ENCODE measurements at regions not wholly inside any gene's neighbourhood (a gene's known extent, or its start where the extent isn't known, plus 50 kb on each side); places are given as distances from the start of the nearest gene placed in this dataset.

DNA sequence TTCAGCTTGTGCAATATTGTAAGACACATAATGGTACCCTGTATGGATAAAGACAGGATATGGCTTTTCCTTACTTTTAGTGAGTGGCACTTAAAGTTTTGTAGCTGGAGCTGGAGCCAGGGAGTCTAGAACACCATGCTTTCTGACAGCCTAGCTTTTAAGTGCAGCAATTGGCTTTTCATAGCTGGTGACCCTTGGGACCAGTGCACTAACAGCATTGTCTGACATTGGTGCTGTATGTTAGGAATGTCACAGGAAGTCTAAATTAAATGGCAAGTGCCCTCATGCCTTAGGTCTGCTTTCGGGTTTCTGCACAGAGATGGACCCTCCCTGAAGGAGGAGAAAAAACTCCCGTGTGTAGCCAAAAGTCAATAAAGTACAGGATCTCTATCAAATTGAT lies 628.2 kb downstream of the NR2F2 start:
- Histone ChIP-seq H3K4me1 (ENCODE audit: insufficient read depth, insufficient read length) (no peaks in the 10 kb centered on the region), H3K9me3 (ENCODE audit: insufficient read depth, low read length) (no peaks in the 10 kb centered on the region), H3K27me3 (ENCODE audit: insufficient read depth, insufficient read length) (no peaks in the 10 kb centered on the region), H3K36me3 (ENCODE audit: insufficient read depth, insufficient read length, low read length) (no peaks in the 10 kb centered on the region), H3K4me3 (ENCODE audit: insufficient read length, low read depth) (no peak overlapping the region), H3K9ac (ENCODE audit: insufficient read length, low read depth) (no peak overlapping the region)
- TF ChIP-seq SUZ12 (IDR thresholded peaks at IDR 0.05; ENCODE audit: extremely low read depth, insufficient read depth, insufficient read length) = no peak
- TF ChIP-seq YY1 (IDR thresholded peaks at IDR 0.05; ENCODE audit: insufficient read depth, insufficient read length) = no peak
- TF ChIP-seq ZNF274 (IDR thresholded peaks at IDR 0.05; ENCODE audit: low read depth, low read length) = no peak
- no peak for DNase-seq (ENCODE audit: low read depth, low spot score)

GRCh38 chr15:96959501-96959900 lies 629.0 kb downstream of the NR2F2 start:
- no peaks in the 10 kb centered on the region for H3K9me3 ChIP-seq (ENCODE audit: insufficient read depth, low read length)
- no peaks in the 10 kb centered on the region for H3K4me1 ChIP-seq (ENCODE audit: insufficient read depth, insufficient read length)
- no peak for TF ChIP-seq ZNF274 (IDR thresholded peaks at IDR 0.05; ENCODE audit: low read depth, low read length)
- TF ChIP-seq YY1 (IDR thresholded peaks at IDR 0.05; ENCODE audit: insufficient read depth, insufficient read length) = no peak
- TF ChIP-seq SUZ12 (IDR thresholded peaks at IDR 0.05; ENCODE audit: extremely low read depth, insufficient read depth, insufficient read length) = no peak
- no peaks in the 10 kb centered on the region for H3K27me3 ChIP-seq (ENCODE audit: insufficient read depth, insufficient read length)
- no peak overlapping the region for H3K4me3 ChIP-seq (ENCODE audit: insufficient read length, low read depth)
- no peak overlapping the region for H3K9ac ChIP-seq (ENCODE audit: insufficient read length, low read depth)
- no peaks in the 10 kb centered on the region for H3K36me3 ChIP-seq (ENCODE audit: insufficient read depth, insufficient read length, low read length)
- DNase-seq (ENCODE audit: low read depth, low spot score) = no peak

GRCh38 chr15:96960711-96961480 lies 630.4 kb downstream of the NR2F2 start:
- Histone ChIP-seq H3K27me3 (ENCODE audit: insufficient read depth, insufficient read length) (no peaks in the 10 kb centered on the region), H3K9ac (ENCODE audit: insufficient read length, low read depth) (no peak overlapping the region), H3K9me3 (ENCODE audit: insufficient read depth, low read length) (no peaks in the 10 kb centered on the region), H3K4me3 (ENCODE audit: insufficient read length, low read depth) (no peak overlapping the region), H3K36me3 (ENCODE audit: insufficient read depth, insufficient read length, low read length) (no peaks in the 10 kb centered on the region), H3K4me1 (ENCODE audit: insufficient read depth, insufficient read length) (no peaks in the 10 kb centered on the region)
- no peak for DNase-seq (ENCODE audit: low read depth, low spot score)
- TF ChIP-seq SUZ12 (IDR thresholded peaks at IDR 0.05; ENCODE audit: extremely low read depth, insufficient read depth, insufficient read length) = no peak

DNA sequence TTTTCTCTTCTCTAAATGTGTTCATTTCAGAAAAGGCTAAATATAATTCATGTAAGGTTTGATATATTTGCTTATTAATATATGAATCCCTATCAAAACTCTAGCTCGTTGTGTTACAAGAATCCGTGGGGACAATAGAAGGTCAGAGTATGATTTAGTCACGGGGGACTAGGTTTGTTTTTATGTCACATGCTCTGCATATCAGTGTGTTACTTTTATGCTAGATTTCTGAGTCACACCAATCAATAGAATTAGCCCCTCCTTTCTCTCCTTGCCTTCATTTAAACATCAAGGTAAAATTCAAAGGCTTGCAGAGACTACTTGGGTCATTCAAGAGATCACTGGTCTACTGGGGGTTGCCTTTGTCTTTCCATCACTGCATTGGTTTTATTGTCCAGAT lies 636.1 kb downstream of the NR2F2 start:
- Histone ChIP-seq H3K27me3 (ENCODE audit: insufficient read depth, insufficient read length) (no peaks in the 10 kb centered on the region), H3K9me3 (ENCODE audit: insufficient read depth, low read length) (no peaks in the 10 kb centered on the region), H3K4me1 (ENCODE audit: insufficient read depth, insufficient read length) (no peaks in the 10 kb centered on the region), H3K9ac (ENCODE audit: insufficient read length, low read depth) (no peak overlapping the region), H3K4me3 (ENCODE audit: insufficient read length, low read depth) (no peak overlapping the region), H3K36me3 (ENCODE audit: insufficient read depth, insufficient read length, low read length) (no peaks in the 10 kb centered on the region)
- TF ChIP-seq SUZ12 (IDR thresholded peaks at IDR 0.05; ENCODE audit: extremely low read depth, insufficient read depth, insufficient read length) (no peak), ZNF274 (IDR thresholded peaks at IDR 0.05; ENCODE audit: low read depth, low read length) (no peak), YY1 (IDR thresholded peaks at IDR 0.05; ENCODE audit: insufficient read depth, insufficient read length) (no peak)
- no peak for DNase-seq (ENCODE audit: low read depth, low spot score)

- no peaks in the 10 kb centered on the region for H3K9me3 ChIP-seq (ENCODE audit: insufficient read depth, low read length)
- TF ChIP-seq SUZ12 (IDR thresholded peaks at IDR 0.05; ENCODE audit: extremely low read depth, insufficient read depth, insufficient read length) = no peak
- no peak for TF ChIP-seq YY1 (IDR thresholded peaks at IDR 0.05; ENCODE audit: insufficient read depth, insufficient read length)
- TF ChIP-seq ZNF274 (IDR thresholded peaks at IDR 0.05; ENCODE audit: low read depth, low read length) = no peak
- DNase-seq (ENCODE audit: low read depth, low spot score) = no peak
Observed at GRCh38 chr15:96969732-96970710, 639.5 kb downstream of the NR2F2 start.

DNA sequence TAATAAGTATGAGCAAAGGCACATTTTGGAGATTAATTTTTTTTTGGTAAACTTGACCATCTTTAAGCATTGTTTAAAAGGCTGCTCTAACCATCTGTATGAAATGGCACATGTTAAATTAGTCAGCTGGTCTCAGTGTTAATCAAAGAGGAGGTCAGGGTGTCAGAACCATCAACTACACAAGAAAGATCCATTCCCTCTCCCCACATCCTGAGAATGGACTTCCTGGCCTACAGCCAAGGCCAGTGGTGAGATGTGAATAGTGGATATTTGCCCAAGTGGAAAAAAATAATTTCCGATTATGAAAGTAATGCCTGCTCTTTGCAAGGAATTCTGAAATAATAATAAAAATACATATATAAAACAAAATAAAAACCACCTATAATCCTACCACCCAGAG lies 641.7 kb downstream of the NR2F2 start:
- Histone ChIP-seq H3K36me3 (ENCODE audit: insufficient read depth, insufficient read length, low read length) (no peaks in the 10 kb centered on the region), H3K27me3 (ENCODE audit: insufficient read depth, insufficient read length) (no peaks in the 10 kb centered on the region), H3K9ac (ENCODE audit: insufficient read length, low read depth) (no peak overlapping the region), H3K4me1 (ENCODE audit: insufficient read depth, insufficient read length) (no peaks in the 10 kb centered on the region), H3K4me3 (ENCODE audit: insufficient read length, low read depth) (no peak overlapping the region), H3K9me3 (ENCODE audit: insufficient read depth, low read length) (no peaks in the 10 kb centered on the region)
- no peak for TF ChIP-seq SUZ12 (IDR thresholded peaks at IDR 0.05; ENCODE audit: extremely low read depth, insufficient read depth, insufficient read length)
- no peak for TF ChIP-seq ZNF274 (IDR thresholded peaks at IDR 0.05; ENCODE audit: low read depth, low read length)
- no peak for TF ChIP-seq YY1 (IDR thresholded peaks at IDR 0.05; ENCODE audit: insufficient read depth, insufficient read length)
- DNase-seq (ENCODE audit: low read depth, low spot score) = no peak

More at GRCh38 chr15:96969732-96970710, 639.5 kb downstream of the NR2F2 start:
- H3K36me3 ChIP-seq (ENCODE audit: insufficient read depth, insufficient read length, low read length) = no peaks in the 10 kb centered on the region
- no peaks in the 10 kb centered on the region for H3K27me3 ChIP-seq (ENCODE audit: insufficient read depth, insufficient read length)
- no peaks in the 10 kb centered on the region for H3K4me1 ChIP-seq (ENCODE audit: insufficient read depth, insufficient read length)
- no peak overlapping the region for H3K4me3 ChIP-seq (ENCODE audit: insufficient read length, low read depth)
- no peak overlapping the region for H3K9ac ChIP-seq (ENCODE audit: insufficient read length, low read depth)

DNA sequence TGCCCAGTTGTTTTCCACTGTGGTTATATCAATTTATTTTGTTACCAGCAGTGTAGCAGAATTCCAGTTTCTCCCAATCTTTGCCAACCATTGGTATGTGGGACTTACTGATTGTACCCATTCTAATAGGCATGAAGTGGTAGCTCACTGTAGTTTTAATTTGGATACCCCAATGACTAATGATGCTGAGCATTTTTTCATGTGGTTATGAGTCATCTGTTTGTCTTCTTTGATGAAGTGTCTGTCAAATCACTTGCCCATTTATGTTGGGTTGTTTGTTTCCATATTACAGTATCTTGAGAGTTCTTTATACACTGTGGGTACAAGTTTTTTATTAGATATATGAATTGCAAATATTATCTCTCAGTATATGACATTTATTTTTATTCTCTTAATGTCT lies 644.3 kb downstream of the NR2F2 start:
- TF ChIP-seq YY1 (IDR thresholded peaks at IDR 0.05; ENCODE audit: insufficient read depth, insufficient read length) = no peak
- no peak for TF ChIP-seq ZNF274 (IDR thresholded peaks at IDR 0.05; ENCODE audit: low read depth, low read length)
- TF ChIP-seq SUZ12 (IDR thresholded peaks at IDR 0.05; ENCODE audit: extremely low read depth, insufficient read depth, insufficient read length) = no peak
- Histone ChIP-seq H3K4me3 (ENCODE audit: insufficient read length, low read depth) (no peak overlapping the region), H3K36me3 (ENCODE audit: insufficient read depth, insufficient read length, low read length) (no peaks in the 10 kb centered on the region), H3K9me3 (ENCODE audit: insufficient read depth, low read length) (no peaks in the 10 kb centered on the region), H3K9ac (ENCODE audit: insufficient read length, low read depth) (no peak overlapping the region), H3K4me1 (ENCODE audit: insufficient read depth, insufficient read length) (no peaks in the 10 kb centered on the region), H3K27me3 (ENCODE audit: insufficient read depth, insufficient read length) (no peaks in the 10 kb centered on the region)
- DNase-seq (ENCODE audit: low read depth, low spot score) = no peak
